OCI-LY7 (cell line): ENCODE measurements at regions not wholly inside any gene's neighbourhood (a gene's known extent, or its start where the extent isn't known, plus 50 kb on each side); places are given as distances from the start of the nearest gene placed in this dataset.

ENCODE experiments used
- BruUV-seq: library from RNA; stranded (reverse); fragments of 400-500 nt; replicated peaks from 2 replicates; lab custom pipeline; 2021; lab: Mats Ljungman, UMichigan
- CTCF ChIA-PET: fragments of 300-600 bp; sonication (Branson Sonifier 250); formaldehyde crosslinking; loops from one replicate; lab custom pipeline; 2022; ENCODE audit warnings: antibody characterized with exemption; ENCODE audit not compliant: unreplicated experiment; lab: Charles Lee
- POLR2A ChIA-PET: fragments of 300-600 bp; sonication (Branson Sonifier 250); formaldehyde crosslinking; loops from one replicate; lab custom pipeline; 2022; ENCODE audit warnings: antibody characterized with exemption; lab: Charles Lee
- DNase-seq: peaks from one replicate; pipeline ENCODE4 v3.0.0-alpha.2; 2015; ENCODE audit warnings: low spot score
- H2AFZ ChIP-seq: fragments of 200-600 bp; sonication (generic), shearing (Covaris generic); 2 replicates; pipeline ENCODE4 v1.6.1; 2014; ENCODE audit warnings: mild to moderate bottlenecking, antibody characterized with exemption, low read length, moderate library complexity
- H3K27ac ChIP-seq: fragments of 200-600 bp; sonication (generic); 2 replicates; pipeline ENCODE4 v1.5.1; 2014; ENCODE audit warnings: mixed run types, low read depth, mild to moderate bottlenecking, moderate library complexity, low read length, inconsistent platforms; ENCODE audit not compliant: poor library complexity, severe bottlenecking
- H3K36me3 ChIP-seq: fragments of 200-600 bp; sonication (generic); 2 replicates; pipeline ENCODE4 v1.6.1; 2014; ENCODE audit warnings: mild to moderate bottlenecking, antibody characterized with exemption, low read length, moderate library complexity, mixed read lengths; ENCODE audit not compliant: insufficient read depth
- H3K4me1 ChIP-seq: fragments of 200-600 bp; sonication (generic); 2 replicates; pipeline ENCODE4 v1.5.1; 2014; ENCODE audit warnings: mild to moderate bottlenecking, low read length; ENCODE audit not compliant: insufficient read depth, poor library complexity, severe bottlenecking
- H3K4me2 ChIP-seq: fragments of 200-600 bp; sonication (generic); 2 replicates; pipeline ENCODE4 v1.6.1; 2014; ENCODE audit warnings: mild to moderate bottlenecking, low read length
- H3K4me3 ChIP-seq: fragments of 200-600 bp; sonication (generic); 2 replicates; pipeline ENCODE4 v1.5.1; 2014; ENCODE audit warnings: mild to moderate bottlenecking, low read depth, low read length; ENCODE audit not compliant: poor library complexity, severe bottlenecking
- H3K79me2 ChIP-seq: fragments of 200-600 bp; sonication (generic); 2 replicates; pipeline ENCODE4 v1.6.1; 2016; ENCODE audit warnings: low read depth, mild to moderate bottlenecking, low read length, moderate library complexity, mixed read lengths; ENCODE audit not compliant: insufficient read depth
- H3K9me2 ChIP-seq: fragments of 200-600 bp; sonication (generic); 2 replicates; pipeline ENCODE4 v1.6.1; 2016; ENCODE audit warnings: mild to moderate bottlenecking, low read length, mixed read lengths; ENCODE audit not compliant: insufficient read depth
- H3K9me3 ChIP-seq: fragments of 200-600 bp; sonication (generic); 2 replicates; pipeline ENCODE4 v1.6.1; 2014; ENCODE audit warnings: mild to moderate bottlenecking, mixed run types, low read length, mixed read lengths
- H4K20me1 ChIP-seq: fragments of 200-600 bp; sonication (generic); 2 replicates; pipeline ENCODE4 v1.6.1; 2014; ENCODE audit warnings: mild to moderate bottlenecking, antibody characterized with exemption, low read length, moderate library complexity, mixed read lengths; ENCODE audit not compliant: insufficient read depth
- CTCF ChIP-seq: fragments of 200-600 bp; sonication (generic); conservative IDR thresholded peaks from 2 replicates; pipeline ENCODE4 v1.5.1; 2014; ENCODE audit warnings: mild to moderate bottlenecking, antibody characterized with exemption, low read length, moderate library complexity, mixed read lengths
- EZH2phosphoT487 ChIP-seq: fragments of 200-600 bp; sonication (generic); IDR thresholded peaks from 2 replicates; pipeline ENCODE4 v1.6.1; 2018; ENCODE audit warnings: low read depth, borderline replicate concordance, mild to moderate bottlenecking, mixed run types, antibody characterized with exemption, low read length, moderate library complexity, mixed read lengths
- intact Hi-C: fragments of 100-400 bp; cut with micrococcal nuclease; formaldehyde crosslinking; loops from one replicate; pipeline ENCODE4 v1.10.0; 2022; ENCODE audit not compliant: unreplicated experiment

- no peak overlapping the region for H2AFZ ChIP-seq
- no peaks in the 10 kb centered on the region for H3K36me3 ChIP-seq
- no peaks in the 10 kb centered on the region for H4K20me1 ChIP-seq
- no peak overlapping the region for H3K4me3 ChIP-seq
- H3K9me3 ChIP-seq: no peaks in the 10 kb centered on the region
- CTCF ChIA-PET: no interaction called here
- intact Hi-C loops: loop anchor here (5.0 kb wide), 1 partner anchor 137 kb away; the partner anchor contains the start of gene ATP2B1
- no peak overlapping the region for H3K27ac ChIP-seq
- H3K4me2 ChIP-seq: no peak overlapping the region
- no peak for DNase-seq
- TF ChIP-seq CTCF: no peak
- TF ChIP-seq EZH2phosphoT487: no peak
- no TSS peak for BruUV-seq
- no peaks in the 10 kb centered on the region for H3K79me2 ChIP-seq
- H3K4me1 ChIP-seq: peaks cover 20% of the 10 kb centered on the region
- POLR2A ChIA-PET: no interaction called here
- H3K9me2 ChIP-seq: no peaks in the 10 kb centered on the region
Measured at GRCh38 chr12:89844539-89844938, 135.9 kb upstream of the ATP2B1 start.

GRCh38 chr12:89840162-89840922, 131.7 kb upstream of the ATP2B1 start:
- ChIA-PET CTCF (interaction anchor here (0.6 kb wide), 1 partner anchor 41 kb away, joined by 4 read pairs; no protein-coding TSS in a partner anchor), POLR2A (interaction anchor here (0.6 to 3.5 kb wide), 14 partner anchors 10 to 122 kb away, joined by 3 to 30 read pairs (median 7); no protein-coding TSS in a partner anchor)
- peak; percentile 81 for DNase-seq
- intact Hi-C loops: loop anchor here (5.0 kb wide), 1 partner anchor 133 kb away; the partner anchor contains the start of gene ATP2B1
- no peaks in the 10 kb centered on the region for H3K36me3 ChIP-seq
- H3K9me3 ChIP-seq: no peaks in the 10 kb centered on the region
- H3K4me1 ChIP-seq: peaks cover 32% of the 10 kb centered on the region
- no peaks in the 10 kb centered on the region for H4K20me1 ChIP-seq
- TF ChIP-seq CTCF (no peak), EZH2phosphoT487 (no peak)
- no TSS peak for BruUV-seq
- peak overlapping the region; percentile 93 for H2AFZ ChIP-seq
- H3K79me2 ChIP-seq: no peaks in the 10 kb centered on the region
- H3K4me2 ChIP-seq: peak overlapping the region; percentile 44
- H3K9me2 ChIP-seq: no peaks in the 10 kb centered on the region
- H3K4me3 ChIP-seq: peak overlapping the region; percentile 12
- H3K27ac ChIP-seq: peak overlapping the region; percentile 69
